Anterior cingulate cortex (tissue), 58 donors: ENCODE measurements at regions not wholly inside any gene's neighbourhood (a gene's known extent, or its start where the extent isn't known, plus 50 kb on each side); places are given as distances from the start of the nearest gene placed in this dataset.

Source experiments
- DNase-seq, 58 donors: peaks; one replicate each; lab custom pipeline; 2025; lab: John Stamatoyannopoulos, UW

- DNase-seq = no peak
Observed at GRCh38 chr14:47826809-47827208, 151.4 kb upstream of the MDGA2 start.

- no peak for DNase-seq
Observed at GRCh38 chr14:47822326-47822725, 146.9 kb upstream of the MDGA2 start.

- DNase-seq = no peak
Observed at GRCh38 chr14:47821135-47821534, 145.7 kb upstream of the MDGA2 start.

- DNase-seq = no peak
Observed at GRCh38 chr14:47790477-47790876, 115.1 kb upstream of the MDGA2 start.

- no peak for DNase-seq
Observed at GRCh38 chr14:47785058-47785457, 109.7 kb upstream of the MDGA2 start.

GRCh38 chr14:47778631-47779030 lies 103.2 kb upstream of the MDGA2 start:
- no peak for DNase-seq

GRCh38 chr14:47772652-47773051 lies 97.2 kb upstream of the MDGA2 start:
- DNase-seq = no peak

GRCh38 chr14:47763188-47763854 lies 87.9 kb upstream of the MDGA2 start:
- DNase-seq = no peak

GRCh38 chr14:47746986-47747385 lies 71.6 kb upstream of the MDGA2 start:
- no peak for DNase-seq

GRCh38 chr14:47744155-47744554 lies 68.8 kb upstream of the MDGA2 start:
- DNase-seq = no peak

- DNase-seq = no peak
Observed at GRCh38 chr14:47739541-47739940, 64.1 kb upstream of the MDGA2 start.

- DNase-seq = peak in 1 of 58 donors; percentile 3
Observed at GRCh38 chr14:47730296-47730695, 54.9 kb upstream of the MDGA2 start.
